SIG-M5 treated with dmso at 0.1 percent for 504 hours (cell line): ENCODE measurements at regions not wholly inside any gene's neighbourhood (a gene's known extent, or its start where the extent isn't known, plus 50 kb on each side); places are given as distances from the start of the nearest gene placed in this dataset.

ENCODE experiments used
- DNase-seq: peaks from one replicate; lab custom pipeline; 2025; ENCODE audit not compliant: unreplicated experiment; lab: John Stamatoyannopoulos, UW

DNA sequence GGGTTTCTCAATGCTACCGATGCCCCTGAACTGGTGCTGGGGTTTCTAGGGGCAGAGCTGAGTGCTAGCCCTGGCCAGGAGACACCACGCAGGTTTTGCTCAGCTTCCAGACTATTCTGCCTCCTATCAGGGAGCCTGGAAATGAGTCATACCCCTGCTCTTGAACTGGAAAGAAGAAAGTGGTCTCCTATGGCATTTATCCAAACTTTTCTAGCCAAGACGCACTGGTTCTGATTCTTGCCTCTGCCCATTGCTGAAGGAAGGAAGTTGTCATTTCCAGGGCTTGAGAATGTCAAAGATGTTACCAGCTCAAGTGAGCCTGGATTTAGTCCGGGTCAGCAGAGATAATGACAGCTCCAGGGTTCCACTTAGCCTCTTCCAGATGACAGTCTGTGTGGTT is 561.9 kb downstream of the CDK5RAP2 start:
- no peak for DNase-seq

GRCh38 chr9:120016231-120016630 is 563.7 kb downstream of the CDK5RAP2 start:
- no peak for DNase-seq

- no peak for DNase-seq
Observed at GRCh38 chr9:120014796-120015195, 565.2 kb downstream of the CDK5RAP2 start.

GRCh38 chr9:120009856-120010255 is 570.1 kb downstream of the CDK5RAP2 start:
- DNase-seq, result no peak

DNA sequence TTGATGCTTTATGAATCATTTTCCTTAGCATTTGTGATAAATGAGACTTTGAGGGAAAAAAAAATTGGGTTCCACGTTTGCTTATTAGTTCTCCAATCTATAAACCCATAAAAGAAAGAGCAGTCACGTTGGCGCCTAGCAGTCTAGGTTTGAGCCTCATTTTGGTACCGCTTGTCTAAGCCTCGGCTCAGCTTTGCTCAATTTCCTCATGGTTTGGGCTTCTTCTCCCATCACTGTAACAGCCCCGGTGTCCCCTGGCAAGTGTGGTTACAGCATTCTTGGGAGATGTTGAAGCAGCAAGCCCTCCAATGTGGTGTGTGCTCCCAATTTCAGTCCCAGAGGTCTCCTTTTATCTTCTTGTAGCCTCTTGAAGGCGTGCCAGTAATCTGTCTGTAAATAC is 578.4 kb downstream of the CDK5RAP2 start:
- no peak for DNase-seq

- DNase-seq, result no peak
Observed at GRCh38 chr9:119998614-119999013, 581.4 kb downstream of the CDK5RAP2 start.

GRCh38 chr9:119991797-119992196 is 588.2 kb downstream of the CDK5RAP2 start:
- no peak for DNase-seq

DNA sequence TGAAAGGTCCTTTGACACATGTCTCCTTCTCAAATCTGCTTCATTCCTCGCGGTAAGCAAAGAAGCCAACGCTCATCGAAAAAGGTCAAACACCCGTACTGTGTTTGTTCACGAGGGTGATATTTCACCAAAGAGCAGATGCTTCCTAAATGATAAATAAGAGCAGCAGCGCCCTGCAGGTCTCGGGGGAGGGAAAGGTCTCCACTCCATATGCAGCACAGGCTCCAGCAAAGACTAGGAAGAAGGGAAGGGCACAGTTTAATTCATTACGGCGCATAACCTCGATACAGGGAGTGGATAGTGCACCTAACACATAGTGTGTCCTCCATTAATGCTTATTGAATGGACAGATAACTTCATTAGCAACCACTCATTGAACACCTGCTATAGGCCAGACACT is 593.3 kb downstream of the CDK5RAP2 start:
- no peak for DNase-seq

- DNase-seq, result no peak
Observed at GRCh38 chr9:119986205-119986604, 593.8 kb downstream of the CDK5RAP2 start.

DNA sequence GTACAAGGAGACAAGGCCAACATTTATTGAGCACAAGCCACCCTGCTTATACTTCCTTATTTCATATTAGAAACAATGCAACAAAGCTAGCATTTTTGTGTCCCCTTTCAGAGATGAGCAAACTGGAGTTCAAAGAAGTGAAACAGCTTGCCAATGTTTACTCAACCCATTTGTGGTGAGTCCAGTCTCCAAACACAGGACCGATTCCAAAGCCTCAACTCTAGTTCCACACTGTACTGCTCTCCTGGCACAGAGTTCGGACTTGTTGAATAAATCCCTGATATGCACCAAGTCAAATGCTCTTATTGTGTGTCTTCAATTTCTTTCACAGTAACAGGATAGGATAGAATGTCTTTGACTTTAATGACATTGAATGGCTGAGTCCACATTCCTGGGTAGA is 604.8 kb upstream of the BRINP1 start:
- no peak for DNase-seq

- DNase-seq, result peak; percentile 46
Observed at GRCh38 chr9:119968836-119969707, 599.8 kb upstream of the BRINP1 start.

- no peak for DNase-seq
Observed at GRCh38 chr9:119967867-119968535, 598.8 kb upstream of the BRINP1 start.

- DNase-seq, result no peak
Observed at GRCh38 chr9:119963798-119964372, 594.6 kb upstream of the BRINP1 start.

DNA sequence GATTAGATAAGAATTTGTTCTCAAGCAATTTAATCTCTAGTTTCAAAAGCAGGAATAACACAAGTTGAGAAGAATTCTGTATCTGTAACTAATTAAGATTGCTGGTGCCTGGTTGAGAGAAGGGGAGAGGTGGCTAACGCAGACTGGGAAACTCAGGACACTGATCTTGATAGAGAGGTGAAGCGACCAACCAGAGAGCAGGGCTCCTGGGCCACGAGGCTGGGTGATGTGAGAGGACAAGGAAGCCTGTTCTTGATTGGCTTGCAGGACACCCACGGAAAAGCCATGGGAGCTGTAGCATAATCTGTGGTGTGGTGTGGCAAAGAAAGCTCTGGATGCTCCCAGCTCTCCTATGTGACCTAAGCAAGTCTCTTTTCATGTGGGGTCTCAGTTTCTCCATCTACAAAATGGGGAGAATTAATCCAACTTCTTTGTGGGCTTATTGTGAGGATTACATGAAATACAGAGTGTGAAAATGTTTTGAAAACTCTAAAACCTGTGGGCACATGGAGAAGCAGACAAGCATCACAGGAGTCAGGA is 594.1 kb upstream of the BRINP1 start:
- DNase-seq, result no peak

- DNase-seq, result no peak
Observed at GRCh38 chr9:119961774-119962424, 592.7 kb upstream of the BRINP1 start.

DNA sequence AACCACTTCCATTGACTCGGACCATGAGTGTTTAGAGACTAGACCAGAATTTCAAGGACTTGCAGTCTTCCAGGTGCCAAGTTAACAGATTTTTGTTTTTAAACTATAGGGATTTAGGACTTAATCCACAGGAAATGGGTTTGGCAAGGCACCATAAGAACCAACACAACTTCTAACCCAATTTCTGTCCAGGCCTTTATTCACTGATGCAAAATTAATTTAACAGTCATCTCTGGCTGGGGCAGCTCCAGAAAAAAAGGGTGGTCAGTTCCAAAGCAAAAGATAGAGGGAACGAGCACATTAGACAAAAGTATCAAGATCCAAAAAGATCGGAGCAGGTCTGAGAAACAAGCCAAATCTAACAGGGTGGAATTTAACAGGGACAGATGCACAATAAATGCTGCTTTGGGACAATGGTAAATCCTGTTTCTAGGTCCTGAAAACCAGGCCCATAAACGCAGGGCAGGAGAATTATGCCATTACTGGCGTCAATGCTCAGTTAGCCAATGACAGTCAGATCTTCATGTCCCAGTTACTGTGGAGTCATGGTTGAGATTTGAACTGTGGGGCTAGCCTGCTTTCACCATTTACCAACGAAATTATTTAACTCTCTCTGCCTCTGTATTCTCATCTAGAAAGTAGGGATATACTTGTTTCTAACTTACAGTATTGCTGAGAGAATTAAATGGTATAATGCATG is 590.8 kb upstream of the BRINP1 start:
- DNase-seq, result no peak

DNA sequence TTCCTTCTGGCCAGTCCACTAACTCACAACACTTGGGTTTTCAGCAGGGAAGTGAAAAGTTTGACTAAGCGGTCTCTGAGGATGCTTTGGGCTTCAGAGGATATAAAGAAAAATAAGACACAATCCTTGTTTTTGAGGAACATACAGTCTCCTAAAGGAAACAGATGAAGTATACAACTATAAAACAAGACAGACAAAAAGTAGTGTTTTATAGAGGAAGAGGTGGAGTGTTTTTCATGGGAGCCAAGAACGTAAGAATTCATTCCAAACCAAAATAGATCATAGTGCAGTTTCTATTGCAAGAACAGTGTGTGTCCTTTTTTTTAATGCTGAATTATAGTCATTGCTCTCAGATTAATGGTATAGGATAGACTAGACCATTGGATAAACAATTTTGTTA is 586.9 kb upstream of the BRINP1 start:
- DNase-seq, result no peak

DNA sequence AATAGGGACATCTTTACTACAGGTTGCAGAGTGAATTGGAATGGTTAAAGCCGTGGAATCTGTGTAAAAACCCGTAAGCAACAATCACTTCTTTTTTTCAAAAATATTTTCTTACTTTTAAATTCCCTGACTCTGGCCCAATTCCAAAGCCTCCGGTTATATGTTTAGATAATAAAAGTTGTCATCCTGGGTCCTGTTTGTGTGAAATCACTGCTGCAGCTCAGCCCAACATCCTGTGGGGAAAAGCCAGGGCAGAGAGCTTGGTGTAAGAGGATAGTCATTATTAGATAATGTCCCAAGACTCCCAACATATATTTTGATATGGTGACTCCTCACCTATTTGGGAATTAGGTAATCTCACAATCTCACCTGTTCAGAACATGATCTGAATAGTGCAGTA is 586.0 kb upstream of the BRINP1 start:
- DNase-seq, result no peak

GRCh38 chr9:119951591-119951990 is 582.4 kb upstream of the BRINP1 start:
- DNase-seq, result no peak

GRCh38 chr9:119951090-119951489 is 581.9 kb upstream of the BRINP1 start:
- no peak for DNase-seq

DNA sequence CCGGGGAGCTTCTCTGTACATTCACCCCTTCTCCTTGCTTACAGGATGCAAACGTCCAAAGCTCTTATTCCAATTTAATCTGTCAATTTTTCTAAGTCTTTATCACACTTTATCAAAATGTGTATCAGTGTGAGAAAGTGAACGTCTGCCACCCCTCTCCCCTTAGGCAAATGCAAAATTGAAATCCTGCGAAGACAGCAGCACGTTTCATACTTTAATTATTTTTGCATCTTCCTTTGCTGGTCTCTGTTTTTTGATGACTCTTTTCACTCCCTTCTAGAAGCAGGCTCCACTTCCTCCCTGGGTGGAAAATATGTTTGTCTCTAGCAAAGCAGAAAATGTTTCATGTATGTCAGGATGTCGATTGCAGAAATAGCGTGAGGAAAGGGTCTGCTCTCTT is 576.5 kb upstream of the BRINP1 start:
- no peak for DNase-seq
